ENCODE measurements at regions not wholly inside any gene's neighbourhood (a gene's known extent, or its start where the extent isn't known, plus 50 kb on each side); places are given as distances from the start of the nearest gene placed in this dataset.

DNA sequence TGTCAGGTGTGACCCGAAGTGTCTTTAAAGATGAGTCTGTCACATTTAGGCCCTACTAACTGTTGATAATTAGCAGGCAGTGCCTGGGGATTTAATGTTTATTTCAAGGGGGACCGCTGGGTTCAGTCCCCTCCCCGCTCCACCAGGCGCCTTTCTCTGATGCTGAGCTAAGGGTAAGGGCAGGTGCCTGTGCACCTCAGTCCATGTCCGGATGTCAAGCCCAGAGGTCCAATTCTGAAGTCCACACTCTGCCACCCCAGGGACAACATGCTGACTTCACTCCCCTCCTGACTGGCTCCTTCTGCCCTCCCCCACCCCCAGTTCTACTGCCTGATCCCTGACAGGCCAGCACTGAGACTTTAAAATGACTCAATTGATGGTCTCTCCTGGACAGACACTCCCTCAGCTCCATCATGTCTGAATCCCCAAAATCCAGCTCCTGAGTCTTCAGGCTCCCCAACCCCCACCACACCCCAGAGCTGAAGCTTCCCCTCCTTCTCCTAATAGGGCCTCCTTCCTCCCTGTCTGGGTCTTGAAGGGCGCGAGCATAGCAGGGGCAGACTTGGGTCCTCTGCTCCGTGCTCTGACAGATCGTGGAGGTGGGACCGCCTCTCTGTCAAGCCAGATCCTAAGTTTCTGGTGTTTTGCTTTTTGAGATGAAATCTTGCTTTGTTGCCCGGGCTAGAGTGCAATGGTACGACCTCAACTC lies 49.8 kb upstream of the ANO1 start:
- TF ChIP-seq POLR2A (IDR thresholded peaks at IDR 0.05; ENCODE audit: low read depth, low read length) (no peak), TAF1 (IDR thresholded peaks at IDR 0.05; ENCODE audit: low read depth, low read length) (no peak), POLR2AphosphoS5 (IDR thresholded peaks at IDR 0.05; ENCODE audit: low read depth, low read length) (no peak)

Measured in GM12891 (cell line).